Liver (tissue), 2 donors: ENCODE measurements at regions not wholly inside any gene's neighbourhood (a gene's known extent, or its start where the extent isn't known, plus 50 kb on each side); places are given as distances from the start of the nearest gene placed in this dataset.

Source experiments
- TF ChIP-seq, protein P1 (sequence below): fragments of 150-350 bp; IDR thresholded peaks from 2 replicates; pipeline ENCODE4 v1.5.1; 2017; ENCODE audit warnings: improper control_type of control experiment, low read depth, low read length; ENCODE audit not compliant: missing input control
- TF ChIP-seq, protein P2 (sequence below): IDR thresholded peaks from 2 replicates; pipeline ENCODE4 v1.6.1; 2016; ENCODE audit warnings: antibody characterized with exemption, mild to moderate bottlenecking
- donor health status: healthy.

DNA sequence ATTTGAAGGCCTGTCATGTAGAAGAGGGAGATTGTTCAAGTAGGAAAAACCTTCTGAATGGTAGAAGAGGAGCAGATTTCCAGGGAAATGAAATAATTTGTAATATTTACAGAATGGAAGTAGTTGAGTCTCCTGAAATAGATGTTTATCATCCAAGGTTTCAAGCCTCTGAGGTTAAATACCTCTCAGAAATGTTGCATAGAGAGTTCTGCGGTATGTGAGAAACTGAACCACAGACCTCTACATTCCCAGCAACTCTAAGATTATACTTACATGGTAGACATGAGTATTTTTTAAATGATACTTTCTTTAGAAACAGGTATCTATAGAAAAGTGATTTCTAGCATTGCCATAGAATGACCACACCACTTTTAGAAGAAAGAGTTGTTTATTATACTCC, 379.8 kb upstream of the FANCL start:
- TF ChIP-seq, protein P1, sequence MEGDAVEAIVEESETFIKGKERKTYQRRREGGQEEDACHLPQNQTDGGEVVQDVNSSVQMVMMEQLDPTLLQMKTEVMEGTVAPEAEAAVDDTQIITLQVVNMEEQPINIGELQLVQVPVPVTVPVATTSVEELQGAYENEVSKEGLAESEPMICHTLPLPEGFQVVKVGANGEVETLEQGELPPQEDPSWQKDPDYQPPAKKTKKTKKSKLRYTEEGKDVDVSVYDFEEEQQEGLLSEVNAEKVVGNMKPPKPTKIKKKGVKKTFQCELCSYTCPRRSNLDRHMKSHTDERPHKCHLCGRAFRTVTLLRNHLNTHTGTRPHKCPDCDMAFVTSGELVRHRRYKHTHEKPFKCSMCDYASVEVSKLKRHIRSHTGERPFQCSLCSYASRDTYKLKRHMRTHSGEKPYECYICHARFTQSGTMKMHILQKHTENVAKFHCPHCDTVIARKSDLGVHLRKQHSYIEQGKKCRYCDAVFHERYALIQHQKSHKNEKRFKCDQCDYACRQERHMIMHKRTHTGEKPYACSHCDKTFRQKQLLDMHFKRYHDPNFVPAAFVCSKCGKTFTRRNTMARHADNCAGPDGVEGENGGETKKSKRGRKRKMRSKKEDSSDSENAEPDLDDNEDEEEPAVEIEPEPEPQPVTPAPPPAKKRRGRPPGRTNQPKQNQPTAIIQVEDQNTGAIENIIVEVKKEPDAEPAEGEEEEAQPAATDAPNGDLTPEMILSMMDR = no peak
- TF ChIP-seq, protein P2, sequence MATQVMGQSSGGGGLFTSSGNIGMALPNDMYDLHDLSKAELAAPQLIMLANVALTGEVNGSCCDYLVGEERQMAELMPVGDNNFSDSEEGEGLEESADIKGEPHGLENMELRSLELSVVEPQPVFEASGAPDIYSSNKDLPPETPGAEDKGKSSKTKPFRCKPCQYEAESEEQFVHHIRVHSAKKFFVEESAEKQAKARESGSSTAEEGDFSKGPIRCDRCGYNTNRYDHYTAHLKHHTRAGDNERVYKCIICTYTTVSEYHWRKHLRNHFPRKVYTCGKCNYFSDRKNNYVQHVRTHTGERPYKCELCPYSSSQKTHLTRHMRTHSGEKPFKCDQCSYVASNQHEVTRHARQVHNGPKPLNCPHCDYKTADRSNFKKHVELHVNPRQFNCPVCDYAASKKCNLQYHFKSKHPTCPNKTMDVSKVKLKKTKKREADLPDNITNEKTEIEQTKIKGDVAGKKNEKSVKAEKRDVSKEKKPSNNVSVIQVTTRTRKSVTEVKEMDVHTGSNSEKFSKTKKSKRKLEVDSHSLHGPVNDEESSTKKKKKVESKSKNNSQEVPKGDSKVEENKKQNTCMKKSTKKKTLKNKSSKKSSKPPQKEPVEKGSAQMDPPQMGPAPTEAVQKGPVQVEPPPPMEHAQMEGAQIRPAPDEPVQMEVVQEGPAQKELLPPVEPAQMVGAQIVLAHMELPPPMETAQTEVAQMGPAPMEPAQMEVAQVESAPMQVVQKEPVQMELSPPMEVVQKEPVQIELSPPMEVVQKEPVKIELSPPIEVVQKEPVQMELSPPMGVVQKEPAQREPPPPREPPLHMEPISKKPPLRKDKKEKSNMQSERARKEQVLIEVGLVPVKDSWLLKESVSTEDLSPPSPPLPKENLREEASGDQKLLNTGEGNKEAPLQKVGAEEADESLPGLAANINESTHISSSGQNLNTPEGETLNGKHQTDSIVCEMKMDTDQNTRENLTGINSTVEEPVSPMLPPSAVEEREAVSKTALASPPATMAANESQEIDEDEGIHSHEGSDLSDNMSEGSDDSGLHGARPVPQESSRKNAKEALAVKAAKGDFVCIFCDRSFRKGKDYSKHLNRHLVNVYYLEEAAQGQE = no peak
